ENCODE measurements at regions not wholly inside any gene's neighbourhood (a gene's known extent, or its start where the extent isn't known, plus 50 kb on each side); places are given as distances from the start of the nearest gene placed in this dataset.

DNA sequence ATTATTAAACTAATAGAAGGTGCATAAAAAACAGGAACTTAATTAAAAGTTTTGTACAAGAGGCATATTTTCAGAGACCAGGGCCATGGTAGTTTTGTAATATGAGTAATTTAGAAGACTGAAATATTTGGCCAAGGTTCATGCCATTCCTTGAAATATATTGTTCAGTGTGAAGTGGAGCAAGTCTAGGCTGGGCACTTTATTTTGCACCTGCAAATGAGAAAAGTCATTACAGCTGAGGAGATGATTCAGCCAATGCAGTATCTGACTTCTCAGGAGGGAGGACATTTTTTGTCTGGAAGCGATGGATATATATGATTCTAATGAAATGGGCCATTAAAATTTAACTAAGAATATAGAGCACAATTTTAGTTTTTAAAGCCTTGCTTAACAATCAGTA lies 754.0 kb upstream of the ADAMTS16 start:
- TF ChIP-seq, protein P1, sequence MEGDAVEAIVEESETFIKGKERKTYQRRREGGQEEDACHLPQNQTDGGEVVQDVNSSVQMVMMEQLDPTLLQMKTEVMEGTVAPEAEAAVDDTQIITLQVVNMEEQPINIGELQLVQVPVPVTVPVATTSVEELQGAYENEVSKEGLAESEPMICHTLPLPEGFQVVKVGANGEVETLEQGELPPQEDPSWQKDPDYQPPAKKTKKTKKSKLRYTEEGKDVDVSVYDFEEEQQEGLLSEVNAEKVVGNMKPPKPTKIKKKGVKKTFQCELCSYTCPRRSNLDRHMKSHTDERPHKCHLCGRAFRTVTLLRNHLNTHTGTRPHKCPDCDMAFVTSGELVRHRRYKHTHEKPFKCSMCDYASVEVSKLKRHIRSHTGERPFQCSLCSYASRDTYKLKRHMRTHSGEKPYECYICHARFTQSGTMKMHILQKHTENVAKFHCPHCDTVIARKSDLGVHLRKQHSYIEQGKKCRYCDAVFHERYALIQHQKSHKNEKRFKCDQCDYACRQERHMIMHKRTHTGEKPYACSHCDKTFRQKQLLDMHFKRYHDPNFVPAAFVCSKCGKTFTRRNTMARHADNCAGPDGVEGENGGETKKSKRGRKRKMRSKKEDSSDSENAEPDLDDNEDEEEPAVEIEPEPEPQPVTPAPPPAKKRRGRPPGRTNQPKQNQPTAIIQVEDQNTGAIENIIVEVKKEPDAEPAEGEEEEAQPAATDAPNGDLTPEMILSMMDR (IDR thresholded peaks at IDR 0.05): no peak
- no peak for TF ChIP-seq POLR2A (IDR thresholded peaks at IDR 0.05)
- no peak for TF ChIP-seq EP300 (IDR thresholded peaks at IDR 0.05)

Measured in ovary (tissue), 3 donors.